Panc1 (cell line): ENCODE measurements at regions not wholly inside any gene's neighbourhood (a gene's known extent, or its start where the extent isn't known, plus 50 kb on each side); places are given as distances from the start of the nearest gene placed in this dataset.

ENCODE experiments used
- POLR2AphosphoS5 ChIP-seq: IDR thresholded peaks from 2 replicates; pipeline ENCODE4 v1.6.1; 2012; ENCODE audit warnings: mild to moderate bottlenecking, low read depth, low read length, moderate library complexity
- TF ChIP-seq, protein P1 (sequence below): fragments of 450-650 bp; IDR thresholded peaks from 2 replicates; pipeline ENCODE4 v1.5.1; 2017; ENCODE audit warnings: mild to moderate bottlenecking

GRCh38 chr1:164930833-164931232 lies 371.8 kb downstream of the PBX1 start:
- TF ChIP-seq, protein P1, sequence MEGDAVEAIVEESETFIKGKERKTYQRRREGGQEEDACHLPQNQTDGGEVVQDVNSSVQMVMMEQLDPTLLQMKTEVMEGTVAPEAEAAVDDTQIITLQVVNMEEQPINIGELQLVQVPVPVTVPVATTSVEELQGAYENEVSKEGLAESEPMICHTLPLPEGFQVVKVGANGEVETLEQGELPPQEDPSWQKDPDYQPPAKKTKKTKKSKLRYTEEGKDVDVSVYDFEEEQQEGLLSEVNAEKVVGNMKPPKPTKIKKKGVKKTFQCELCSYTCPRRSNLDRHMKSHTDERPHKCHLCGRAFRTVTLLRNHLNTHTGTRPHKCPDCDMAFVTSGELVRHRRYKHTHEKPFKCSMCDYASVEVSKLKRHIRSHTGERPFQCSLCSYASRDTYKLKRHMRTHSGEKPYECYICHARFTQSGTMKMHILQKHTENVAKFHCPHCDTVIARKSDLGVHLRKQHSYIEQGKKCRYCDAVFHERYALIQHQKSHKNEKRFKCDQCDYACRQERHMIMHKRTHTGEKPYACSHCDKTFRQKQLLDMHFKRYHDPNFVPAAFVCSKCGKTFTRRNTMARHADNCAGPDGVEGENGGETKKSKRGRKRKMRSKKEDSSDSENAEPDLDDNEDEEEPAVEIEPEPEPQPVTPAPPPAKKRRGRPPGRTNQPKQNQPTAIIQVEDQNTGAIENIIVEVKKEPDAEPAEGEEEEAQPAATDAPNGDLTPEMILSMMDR: no peak
- no peak for TF ChIP-seq POLR2AphosphoS5
